HG03520 (cell line): ENCODE measurements at regions not wholly inside any gene's neighbourhood (a gene's known extent, or its start where the extent isn't known, plus 50 kb on each side); places are given as distances from the start of the nearest gene placed in this dataset.

Experiments
- ATAC-seq: cut with Tn5 transposase; IDR thresholded peaks from one replicate; pipeline ENCODE4 v1.9.1; 2021; ENCODE audit warnings: mild to moderate bottlenecking, moderate library complexity; ENCODE audit not compliant: unreplicated experiment

DNA sequence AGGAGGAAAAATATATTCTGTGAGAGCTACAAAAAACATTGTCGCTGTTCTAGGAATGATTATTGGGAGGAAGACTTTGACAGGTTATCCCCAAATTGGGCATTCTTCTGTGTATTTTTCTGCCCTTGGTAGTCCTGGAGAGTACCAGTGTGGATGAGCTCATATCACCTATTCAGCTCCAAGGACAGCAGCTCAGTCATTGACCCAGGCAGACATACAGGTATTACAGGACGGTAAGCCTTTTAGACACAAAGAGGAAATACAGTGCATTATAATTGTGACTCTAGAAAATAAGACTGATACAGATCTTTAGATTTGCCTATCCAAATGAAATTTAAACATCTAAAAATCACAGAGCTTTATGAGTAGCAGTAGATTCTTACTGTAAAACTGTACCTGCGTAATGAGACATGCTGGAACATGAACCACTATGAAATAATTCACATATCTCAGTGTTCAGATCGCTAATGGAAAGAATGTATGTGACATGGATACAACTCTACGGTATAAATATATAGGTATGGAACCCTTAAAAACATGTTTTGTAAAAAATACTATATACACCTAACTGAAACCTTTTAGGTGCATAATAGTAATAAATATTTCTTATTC is 56.0 kb downstream of the PLK2 start:
- ATAC-seq = no peak

DNA sequence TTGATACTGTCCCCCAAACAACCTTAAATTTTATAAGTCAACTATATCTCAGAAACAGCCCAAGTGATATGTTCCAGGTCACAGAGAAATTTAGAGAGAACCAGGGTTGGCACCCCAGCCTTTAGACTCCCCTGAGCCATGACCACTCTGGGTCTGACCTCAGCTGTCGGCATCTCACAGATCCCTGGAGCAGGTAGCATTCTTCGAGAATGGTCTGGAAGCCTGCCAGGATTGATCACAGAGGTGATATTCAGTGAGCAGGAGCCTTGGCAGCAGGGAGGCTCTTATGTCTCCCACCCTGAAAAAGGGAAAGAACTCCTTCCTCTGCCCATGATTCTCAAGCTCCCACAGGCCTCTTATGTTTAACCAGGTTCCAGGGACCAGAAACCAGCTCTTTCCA is 58.2 kb downstream of the PLK2 start:
- no peak for ATAC-seq

DNA sequence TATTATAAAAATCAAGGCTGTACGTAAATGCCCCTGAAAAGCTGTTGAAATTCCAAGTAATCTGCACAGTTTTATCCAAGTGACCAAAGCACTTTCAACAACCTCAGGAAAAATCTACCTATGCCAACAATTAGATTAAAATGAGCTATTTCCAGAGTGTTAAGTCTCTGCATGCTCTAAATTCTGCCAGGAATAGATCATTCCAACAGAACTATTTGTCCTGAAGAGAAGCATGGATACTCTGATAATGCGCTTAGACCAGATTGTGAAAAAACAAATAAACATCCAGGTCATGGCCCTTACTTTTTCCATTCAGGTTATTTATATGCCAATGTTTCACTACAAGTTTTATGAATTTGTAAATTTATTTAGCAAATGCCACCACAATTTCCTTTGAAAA is 59.1 kb downstream of the PLK2 start:
- no peak for ATAC-seq

DNA sequence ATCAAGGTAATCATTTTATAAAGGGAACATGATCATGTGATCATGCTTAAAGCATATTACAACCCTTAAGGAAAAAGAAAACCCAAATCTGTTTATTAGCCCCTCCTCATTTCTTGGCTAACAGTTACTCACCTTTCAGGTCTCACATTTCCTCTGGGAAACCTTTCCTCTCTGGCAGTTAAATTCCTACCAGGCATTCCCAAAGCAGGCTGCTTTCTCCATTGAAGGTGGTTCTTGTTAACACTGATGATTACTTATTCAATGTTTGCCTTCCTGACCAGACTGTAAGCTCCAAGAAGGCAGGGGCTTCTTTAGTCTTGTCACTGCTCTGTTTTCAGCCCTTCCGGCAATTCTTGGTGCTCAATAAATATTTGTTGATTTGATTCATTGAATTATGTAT is 59.9 kb downstream of the PLK2 start:
- ATAC-seq = no peak

DNA sequence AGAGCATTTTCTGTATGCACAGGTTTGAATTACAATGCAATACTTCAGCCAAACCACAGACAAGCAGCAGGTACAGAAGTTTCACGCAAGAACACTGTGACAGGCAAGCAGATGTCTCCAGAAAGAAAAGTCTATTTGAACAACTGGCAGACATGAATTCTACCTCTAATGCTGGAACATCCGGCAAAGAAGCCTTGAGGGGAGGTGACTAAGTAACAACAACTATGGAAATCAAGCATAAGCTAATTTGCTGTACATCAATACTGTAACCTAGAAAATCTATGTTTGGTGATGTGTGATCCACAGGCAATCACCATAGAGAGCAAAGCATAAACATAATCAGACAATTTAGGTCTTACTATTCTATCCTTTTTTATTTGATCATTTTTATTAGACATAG is 65.5 kb downstream of the PLK2 start:
- ATAC-seq = no peak

DNA sequence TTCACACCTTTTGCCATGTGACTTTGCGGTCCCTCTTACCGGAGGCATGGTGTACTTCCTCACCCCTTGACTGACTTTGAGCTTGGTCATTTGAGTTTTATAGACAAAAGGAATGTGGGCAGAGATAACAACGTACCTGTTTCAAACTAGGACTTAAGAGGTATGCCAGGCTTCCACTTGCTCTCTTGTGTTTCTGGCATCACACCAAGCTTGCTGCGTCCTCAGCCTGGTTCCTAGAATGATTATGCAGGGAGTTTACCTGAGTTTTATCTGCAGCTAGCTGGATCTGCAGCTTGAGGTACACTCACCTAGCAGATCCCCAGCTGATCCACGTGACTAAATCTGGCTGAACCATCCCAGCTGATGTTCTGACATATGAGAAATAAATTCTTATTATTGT is 66.2 kb downstream of the PLK2 start:
- no peak for ATAC-seq

DNA sequence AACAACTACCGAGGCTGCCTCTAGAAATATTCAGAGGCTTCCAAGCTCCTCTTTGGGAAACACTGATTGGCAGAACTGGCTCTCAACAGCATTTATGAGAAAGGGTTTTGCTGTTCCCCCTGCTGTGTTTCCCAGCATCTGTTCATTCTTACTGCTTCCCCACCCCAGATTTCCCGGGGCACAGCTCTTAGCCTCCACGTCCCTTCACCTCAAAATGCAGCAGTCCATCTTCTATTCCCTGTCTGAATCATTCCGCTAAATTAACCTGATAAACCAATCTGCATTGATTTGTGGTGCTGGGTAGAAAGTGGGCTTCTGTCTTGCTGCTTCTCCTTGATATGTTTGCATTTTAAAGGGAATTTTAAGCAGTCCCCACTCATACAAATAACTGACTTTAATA is 67.4 kb downstream of the PLK2 start:
- no peak for ATAC-seq

DNA sequence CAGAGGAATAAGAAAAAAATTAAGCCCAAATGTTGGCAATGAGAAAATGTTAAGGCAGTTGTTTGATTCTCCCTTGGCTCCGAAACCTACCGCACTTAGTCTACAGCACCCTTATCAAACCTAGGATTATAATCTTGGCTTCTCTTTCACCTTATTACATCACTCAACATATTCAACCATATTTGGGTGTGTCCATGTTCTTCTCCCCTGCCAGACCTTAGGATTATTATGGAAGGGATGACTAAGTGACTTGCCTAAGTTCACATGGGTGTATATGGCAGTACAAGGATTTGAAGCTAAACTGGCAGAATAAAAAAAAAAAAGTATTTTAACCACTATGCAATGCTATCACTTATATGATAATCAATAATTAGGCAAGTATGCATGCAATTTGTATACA is 76.4 kb downstream of the PLK2 start:
- no peak for ATAC-seq

DNA sequence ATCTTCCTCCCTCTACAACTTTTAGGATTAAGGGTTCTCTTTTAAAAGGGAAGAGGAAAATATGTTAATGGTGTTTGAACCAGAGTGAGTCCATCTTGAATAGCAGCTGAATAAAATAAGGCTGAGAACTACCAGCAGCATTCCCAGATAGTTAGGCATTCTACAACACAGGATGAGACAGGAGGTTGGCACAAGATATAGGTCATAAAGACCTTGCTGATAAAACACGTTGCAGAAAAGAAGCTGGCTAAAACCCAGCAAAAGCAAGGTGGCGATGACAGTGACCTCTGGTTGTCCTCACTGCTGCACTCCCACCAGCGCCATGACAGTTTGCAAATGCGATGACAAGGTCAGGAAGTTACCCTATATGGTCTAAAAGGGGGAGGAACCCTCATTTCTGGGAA is 77.8 kb downstream of the PLK2 start:
- ATAC-seq = no peak

DNA sequence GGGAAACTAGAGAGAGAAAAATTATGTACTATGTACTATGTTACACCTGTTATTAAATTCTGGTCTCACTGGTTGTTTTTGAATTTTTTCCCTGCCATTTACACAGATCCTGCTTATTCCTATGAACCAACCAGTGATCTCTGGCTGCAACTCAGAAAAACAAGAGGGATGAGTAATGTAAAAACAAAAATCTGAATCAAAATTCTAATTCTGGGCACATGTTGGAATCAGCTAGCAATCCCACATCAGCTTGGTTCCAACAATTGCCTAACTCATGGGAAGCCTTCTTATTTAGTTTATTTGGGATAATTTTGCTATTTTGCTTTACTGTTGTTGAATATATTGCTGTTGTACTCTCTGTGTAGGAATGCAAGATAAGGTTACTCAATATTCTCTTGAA is 78.3 kb downstream of the PLK2 start:
- ATAC-seq = no peak

DNA sequence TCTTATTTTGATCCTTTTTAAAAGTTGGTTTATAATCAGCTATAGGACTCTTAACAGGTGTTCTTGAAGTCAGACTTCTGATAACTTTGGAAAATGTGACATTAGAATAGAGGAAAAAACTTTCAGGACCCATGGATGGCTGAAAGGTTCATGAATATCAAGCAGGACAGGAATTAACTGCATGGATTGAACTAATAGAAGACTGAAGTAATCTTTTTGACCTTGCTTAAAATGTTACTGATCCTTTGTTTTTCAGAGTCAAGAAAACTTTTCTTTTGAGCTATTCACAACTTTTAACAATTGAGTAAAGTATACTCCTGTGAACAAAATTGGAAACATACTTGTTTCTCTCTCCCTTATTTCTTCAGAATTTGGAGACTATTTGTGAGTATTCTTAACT is 79.2 kb downstream of the PLK2 start:
- ATAC-seq = no peak

DNA sequence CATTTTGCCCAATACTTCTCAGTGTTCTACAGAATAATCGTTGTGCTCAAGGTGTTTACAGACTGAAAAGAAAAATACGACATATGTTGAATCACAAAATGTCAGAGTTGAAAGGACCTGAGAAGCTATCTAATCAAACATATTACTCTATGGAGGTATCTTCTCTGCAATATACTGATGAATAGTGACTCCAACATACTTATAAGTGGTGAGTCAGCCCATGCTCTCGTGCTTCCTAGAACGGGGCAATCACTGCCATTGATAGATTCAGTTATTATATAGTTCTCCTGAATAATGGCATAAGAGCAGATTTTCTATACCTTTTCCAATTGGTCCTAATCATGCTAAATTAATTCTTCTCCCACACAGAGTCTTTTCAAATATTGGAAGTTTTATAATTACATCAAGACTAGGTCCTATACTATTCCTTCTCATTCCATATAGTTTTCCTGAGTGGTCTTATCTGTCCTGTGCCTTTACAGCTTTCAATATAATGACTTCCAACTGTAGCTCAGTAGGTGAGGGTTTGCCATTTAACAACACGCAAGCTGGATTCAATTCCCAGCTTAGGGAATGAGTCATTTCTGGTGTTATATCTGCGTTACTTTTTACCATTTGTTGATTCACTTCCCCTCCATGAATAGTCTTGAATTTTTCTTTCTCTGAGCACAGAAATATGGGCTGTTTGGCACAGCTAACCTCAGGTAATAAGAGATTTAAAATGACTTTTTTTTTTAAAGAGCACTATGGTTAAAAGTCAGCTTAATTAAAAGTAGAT is 81.1 kb downstream of the PLK2 start:
- ATAC-seq = no peak

DNA sequence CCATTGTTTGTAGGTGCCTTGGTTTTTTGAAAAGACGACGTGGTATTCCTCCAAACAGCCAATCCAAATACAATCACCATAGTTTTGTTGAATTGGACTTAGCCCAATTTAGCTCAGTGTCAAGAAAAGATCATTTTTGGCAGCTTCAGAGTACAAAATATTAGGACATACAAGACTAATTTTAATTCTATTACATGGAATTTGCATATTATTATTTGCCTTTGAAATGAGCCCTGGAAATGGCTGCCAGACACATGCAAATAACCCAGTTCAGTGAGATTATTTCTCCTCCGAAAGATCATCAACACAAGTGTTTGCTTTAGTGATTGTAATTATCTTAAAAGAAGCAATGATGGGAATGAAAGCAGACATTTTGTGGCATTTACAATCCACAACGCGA is 89.3 kb downstream of the PLK2 start:
- ATAC-seq = no peak

DNA sequence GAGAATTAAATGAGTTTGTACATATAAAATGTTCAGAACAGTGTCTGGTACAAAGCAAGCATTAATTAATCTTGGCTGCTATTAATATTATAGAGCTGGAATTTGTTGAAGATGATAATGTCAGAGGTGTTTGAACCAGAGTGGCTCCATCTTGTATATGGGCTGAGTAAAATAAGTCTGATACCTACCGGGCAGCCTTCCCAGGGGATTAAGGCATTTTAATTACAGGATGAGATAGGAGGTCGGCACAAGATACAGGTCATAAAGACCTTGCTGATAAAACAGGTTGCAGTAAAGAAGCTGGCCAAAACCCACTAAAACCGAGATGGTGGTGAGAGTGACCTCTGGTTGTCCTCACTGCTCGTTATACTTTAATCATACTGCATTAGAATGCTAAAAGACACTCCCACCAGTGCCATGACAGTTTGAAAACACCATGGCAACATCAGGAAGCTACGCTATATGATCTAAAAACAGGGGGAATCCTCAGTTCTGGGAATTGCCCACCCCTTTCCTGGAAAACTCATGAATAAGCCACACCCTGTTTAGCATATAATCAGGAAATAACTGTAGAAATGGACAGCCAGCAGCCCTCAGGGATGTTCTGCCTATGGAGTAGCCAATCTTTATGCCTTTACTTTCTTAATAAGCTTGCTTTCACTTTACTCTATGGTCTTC is 90.2 kb downstream of the PLK2 start:
- no peak for ATAC-seq

DNA sequence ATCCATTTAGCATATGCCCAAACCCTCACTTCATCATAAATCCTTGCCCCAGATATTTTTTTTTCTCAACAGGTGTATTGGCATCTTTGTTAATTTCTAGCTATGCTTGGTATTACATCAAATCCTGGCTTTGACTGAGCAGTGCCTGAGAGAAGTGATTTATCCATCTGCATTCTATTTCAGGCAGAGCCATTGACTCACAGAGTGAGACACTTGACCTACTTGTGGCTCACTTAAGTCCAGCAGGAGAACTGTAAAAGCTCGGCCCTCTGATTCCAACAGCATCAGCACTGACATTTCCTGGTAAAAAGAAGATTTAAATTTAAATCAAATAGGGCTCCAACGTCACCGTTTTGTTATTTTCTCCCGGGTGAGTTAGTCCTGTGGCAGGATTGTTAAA is 93.4 kb downstream of the PLK2 start:
- no peak for ATAC-seq

DNA sequence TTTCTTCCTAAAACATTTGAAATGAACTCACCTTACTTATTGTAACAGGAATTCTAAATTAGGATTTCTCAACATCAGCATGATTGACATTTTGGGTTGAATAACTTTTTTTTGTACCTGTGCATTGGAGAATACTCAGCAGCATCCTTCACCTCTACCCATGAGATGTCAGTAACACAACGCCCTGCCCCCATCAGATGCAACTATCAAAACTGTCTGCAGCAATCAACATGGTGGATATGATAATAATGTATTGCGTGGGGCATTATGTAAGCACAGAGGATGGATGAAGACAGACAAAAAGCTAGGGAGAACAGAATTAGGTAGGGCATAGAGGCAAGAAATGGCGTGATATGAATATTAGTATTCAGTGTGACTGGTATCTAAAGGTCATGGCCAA is 94.1 kb downstream of the PLK2 start:
- ATAC-seq = no peak

DNA sequence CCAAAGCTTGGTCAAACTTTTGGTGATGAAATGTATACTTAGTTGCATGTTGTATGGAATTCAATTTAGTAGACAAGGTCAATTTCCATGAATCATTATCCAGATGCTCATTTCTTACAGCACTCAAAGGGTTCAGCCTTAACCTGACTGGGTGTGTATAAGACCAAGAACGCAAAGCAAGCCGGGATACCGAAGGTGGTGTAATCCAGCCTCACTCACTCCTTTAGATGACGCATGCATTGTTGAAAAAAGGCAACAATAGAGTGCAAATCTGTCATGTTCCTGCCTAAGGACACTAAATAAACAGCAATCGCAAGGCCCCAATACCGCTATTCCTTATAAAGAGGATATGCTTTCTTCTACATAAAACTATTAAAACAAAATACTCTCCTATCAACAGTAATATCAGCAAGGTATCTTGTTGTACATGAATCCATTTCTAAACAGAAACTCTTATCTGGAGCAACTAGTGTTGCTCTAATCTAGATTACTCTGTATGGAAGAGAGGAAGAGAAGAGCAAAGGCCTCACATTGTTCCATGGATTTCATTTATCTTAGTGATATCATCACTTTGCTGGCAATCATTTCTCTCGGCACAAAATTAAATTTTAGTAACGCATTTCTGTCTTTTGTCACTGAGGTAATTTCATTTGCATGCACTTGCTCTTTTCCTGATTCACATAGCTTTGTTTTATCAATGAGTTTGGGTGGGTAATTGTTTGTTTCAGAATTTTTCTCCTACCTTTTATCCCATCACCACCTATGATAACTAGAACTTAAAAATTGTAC is 96.2 kb downstream of the PLK2 start:
- ATAC-seq = no peak

DNA sequence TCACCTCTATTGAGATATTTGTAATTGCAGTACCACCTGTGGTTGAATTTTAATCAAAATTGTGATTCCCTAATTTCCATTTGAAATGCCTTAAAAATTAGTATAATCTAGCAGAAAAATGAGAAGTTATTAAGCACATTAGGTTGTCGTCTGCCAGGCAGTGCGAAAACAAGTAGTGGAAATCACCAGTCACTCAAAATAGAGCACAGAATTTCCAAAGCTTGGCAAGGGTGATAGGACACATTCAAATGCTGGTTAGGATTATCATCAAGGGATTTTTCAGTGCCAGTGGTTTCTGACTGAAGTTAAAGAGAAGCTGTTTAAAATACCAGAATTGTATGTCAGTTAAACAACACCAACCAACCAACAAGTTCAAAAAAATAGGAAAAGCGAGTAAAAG is 97.8 kb downstream of the PLK2 start:
- no peak for ATAC-seq

DNA sequence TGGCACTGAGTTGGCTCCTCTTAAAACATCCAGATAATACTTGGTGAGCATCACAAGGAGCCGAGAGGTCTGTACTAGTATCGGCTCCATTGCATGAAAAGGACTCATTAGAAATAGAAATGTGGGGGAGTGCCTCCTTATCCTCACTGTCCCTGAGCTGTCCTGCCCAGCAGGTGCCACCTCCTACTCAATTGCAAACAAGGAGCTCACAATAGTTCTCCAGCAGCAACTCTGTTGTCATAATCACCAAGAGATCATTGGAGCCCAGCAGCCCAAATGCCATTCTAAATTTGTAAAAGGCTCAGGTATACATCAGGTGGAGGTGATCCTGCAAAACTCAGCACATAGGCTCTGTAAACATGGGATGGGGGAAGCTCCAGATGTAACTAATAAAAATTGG is 99.1 kb downstream of the PLK2 start:
- ATAC-seq = no peak

DNA sequence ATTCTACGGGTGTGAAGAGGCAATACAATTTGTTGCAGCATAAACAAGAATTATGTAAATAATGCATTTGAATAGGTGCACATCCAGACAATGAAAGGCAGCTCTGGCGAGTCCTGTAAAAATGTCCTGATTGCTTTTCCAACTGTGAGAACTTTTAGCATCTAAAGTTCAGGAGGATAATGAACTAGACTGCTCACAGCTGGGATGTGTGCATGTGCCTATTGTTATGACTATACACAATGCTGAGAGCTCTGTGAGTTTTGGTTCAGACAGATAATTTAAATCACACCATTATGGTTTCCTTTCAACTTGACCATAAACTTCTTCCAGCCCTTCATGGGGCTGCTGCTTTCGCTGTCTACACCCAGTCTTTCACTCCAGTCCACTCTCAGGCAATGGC is 99.9 kb downstream of the PLK2 start:
- ATAC-seq = no peak

DNA sequence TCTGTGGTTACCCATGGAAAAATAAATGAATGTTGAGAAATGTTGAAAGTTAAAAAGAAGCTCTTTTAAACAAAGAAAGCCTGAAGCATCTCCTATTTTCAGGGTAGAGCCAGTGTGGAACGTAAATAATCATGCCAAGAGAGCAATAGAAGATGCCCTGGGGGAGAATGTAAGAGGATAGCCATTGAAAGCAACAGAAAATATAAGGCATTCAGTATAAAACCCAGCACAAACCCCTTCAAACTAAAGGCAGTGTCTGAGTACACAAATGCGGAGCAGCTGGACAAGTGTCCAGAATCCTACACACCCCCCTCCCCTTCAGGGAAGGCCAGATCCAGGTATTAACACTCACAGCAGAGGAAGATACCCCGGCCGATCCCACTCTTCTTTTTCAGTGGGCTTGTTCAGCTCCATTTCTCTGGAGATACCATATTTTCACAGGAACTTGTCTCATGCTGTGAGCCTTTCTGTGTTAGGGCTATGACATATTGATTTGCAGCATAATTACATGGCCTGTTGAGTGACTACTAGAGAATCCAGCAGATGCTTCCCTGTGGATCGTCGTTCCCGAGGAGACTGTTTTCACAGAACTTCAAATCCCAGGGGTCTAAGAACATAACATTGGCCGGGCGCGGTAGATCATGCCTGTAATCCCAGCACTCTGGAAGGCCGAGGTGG is 101.2 kb downstream of the PLK2 start:
- ATAC-seq = no peak
